ENCODE measurements at regions not wholly inside any gene's neighbourhood (a gene's known extent, or its start where the extent isn't known, plus 50 kb on each side); places are given as distances from the start of the nearest gene placed in this dataset.

DNA sequence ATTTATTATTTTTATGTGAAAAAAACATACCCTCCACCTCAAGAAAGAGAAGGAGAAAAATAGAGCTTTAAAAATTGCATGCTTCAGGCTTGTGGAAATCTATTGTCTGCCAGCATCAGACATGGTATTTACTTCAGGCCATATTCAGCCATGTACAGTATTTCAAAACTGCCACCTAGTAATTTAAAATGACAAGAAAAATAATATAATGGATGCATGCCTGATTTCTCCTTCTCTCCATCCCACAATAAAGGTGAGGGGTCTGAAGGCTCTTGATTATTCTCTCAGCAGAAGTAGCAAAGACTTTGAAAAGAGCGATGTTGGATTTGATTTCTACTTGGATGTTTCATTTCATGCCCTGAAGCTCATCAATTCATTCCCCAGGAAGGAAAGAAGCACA lies 250.7 kb downstream of the TBC1D4 start:
- DNase-seq, result no peak

DNA sequence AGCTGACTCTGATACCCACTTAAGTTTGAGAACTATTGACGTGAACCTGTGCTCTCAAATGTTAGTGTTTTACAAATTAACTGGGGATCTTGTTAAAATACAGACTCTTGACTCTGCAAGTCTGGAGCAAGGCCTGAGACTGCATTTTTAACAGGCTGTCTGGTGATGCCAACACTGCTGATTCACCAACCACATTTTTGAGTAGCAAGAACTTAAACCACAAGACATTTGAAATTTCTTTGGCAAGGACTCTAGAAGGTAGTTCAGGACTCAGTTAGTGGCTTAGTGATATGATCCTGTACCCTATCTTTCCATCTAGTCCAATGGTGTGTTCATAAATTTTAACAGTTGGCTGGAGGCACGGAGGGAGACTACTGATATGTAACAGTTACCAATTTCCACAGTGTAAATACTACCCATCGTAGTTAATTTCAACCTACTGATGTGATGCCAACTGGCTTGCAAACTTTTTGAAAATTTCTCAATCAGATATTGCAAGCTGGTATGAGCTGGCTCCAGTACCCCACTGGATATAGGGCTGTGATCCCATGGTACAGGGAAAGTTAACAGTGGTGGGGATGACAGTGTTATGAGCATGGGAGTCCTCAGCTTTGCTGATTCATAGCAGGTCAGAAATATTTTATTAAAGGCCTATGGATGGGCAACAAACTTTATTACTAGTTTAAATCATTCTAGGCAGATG lies 255.1 kb downstream of the TBC1D4 start:
- no peak for DNase-seq

DNA sequence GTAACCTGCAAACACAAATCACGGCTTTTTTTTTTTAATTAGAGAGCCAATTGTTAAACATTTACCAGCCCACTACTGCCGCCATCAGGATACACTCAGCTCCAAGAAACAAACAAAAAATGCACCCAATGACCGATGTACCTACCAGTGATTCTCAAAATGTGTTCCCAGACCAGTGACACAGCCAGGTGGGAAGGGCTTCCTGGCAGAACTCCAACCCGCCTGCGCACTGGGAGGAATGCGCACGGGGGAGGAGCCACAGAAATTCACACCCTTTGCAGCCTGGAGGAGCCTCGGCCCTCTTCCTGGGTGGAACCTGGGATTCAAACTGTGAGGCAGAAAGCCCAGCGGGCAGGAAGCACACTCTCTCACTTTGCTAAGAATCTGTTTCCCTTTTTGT lies 255.9 kb downstream of the TBC1D4 start:
- DNase-seq, result no peak

DNA sequence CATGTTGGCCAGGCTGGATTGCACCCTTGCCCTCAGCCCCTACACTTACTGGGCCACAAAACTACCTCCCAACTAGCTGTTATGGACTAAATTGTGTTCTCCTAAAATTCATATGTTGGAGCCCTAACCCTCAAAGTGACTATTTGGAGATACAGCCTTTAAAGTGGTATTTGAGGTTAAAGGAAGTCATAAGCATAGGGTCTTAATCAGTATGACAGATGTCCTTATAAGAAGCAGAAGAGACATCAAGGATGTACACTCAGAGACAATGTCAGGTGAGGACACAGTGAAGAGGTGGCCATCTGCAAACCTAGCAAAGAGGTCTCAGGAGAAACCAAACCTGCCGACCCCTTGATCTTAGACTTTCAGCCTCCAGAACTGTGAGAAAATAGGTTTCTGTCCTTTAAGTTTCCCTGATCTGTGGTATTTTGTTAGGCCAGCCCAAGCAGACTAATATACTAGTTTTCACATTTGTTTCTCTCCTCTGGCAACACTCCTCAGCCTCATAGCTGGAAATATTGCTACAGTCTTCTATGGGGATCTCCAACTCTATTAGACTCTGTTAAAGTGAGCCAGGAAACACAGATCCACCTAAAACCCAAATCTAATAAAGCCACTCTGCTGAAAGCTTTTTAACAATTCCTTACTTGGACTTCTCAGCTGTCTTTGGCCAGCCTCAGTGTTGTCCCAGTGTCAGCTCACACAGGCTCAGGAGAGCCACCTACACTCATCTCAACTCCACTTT lies 256.5 kb downstream of the TBC1D4 start:
- no peak for DNase-seq

DNA sequence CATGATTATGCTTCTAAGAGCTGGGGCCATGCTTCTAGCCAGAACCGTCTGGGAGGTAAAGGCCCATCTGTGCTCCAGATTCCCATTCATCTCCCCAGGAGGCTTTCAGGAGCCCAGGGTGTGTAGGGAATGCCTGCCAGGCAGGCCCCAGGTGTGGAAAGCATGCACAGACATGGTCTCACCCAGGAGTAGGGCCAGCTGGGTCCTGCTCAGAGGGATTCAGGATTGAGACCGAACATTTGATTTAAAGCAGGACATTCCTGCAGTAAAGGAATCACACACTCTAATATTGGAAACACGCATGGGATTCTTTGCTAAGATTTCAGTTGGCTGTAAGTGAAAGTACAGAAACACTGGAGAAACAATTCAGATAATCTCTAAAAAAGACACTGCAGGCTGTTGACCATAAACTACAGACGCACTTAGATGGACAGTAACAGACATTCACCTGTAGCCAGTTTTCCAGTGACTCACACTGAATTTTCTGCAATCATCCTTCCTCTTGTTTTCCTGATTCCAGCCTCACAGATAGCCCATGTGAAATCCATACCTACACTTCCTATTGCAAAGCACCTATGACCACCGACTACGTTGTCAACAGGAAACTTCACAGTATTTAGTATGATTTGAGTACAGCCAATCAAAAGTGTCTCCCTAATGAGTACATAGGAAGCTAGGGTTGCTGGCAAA lies 257.8 kb downstream of the TBC1D4 start:
- DNase-seq, result no peak

DNA sequence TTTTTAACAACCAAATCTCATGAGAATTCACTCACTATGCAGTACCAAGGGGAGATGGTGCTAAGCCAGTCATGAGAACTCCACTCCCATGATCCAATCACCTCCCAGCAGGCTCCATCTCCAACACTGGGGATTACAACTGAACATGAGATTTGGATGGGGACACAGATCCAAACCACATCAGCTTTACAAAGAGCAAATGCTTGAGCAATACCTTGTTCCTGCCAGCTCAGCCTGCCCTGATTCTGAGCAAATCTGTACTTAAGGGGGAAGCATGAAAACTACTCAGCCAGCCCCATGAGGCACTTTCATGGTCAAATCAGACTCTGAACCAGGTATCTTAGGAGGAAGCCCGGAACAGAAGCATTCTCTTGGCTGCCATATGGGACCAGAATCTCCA lies 259.9 kb downstream of the TBC1D4 start:
- no peak for DNase-seq

DNA sequence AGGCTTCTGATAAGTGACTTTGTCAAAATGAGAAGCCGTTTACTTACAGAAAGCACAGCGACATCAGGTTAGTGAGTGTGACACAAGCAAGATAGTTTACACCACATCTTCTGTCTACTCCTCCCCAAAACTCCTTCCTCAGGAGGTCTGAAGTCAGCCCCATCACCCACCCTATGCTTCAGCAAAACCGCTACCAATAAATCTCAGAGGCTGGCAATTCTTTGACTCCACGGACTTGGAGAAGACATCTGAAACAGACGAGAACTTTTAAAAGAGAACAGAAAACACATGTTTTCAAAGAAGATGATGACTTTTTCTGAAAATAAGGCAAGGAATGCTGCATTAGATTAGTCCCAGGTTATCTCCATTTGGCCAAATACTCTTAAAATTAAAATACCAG lies 261.1 kb downstream of the TBC1D4 start:
- DNase-seq, result no peak

DNA sequence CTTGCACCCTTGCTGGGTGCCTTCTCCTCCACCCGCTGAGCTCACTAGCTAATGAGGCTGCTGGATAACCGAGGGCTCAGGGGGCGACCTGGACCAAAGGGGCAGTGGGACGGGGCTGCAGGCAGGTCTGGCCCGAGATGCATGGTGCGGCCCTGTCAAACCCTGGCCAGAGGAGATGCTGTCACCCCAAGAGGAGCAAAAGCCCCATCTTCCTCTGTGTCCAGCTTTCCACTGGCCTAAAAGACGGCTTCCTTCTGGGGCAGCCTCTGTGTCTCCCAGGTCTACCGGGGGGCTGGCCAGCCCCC lies 261.8 kb downstream of the TBC1D4 start:
- no peak for DNase-seq

DNA sequence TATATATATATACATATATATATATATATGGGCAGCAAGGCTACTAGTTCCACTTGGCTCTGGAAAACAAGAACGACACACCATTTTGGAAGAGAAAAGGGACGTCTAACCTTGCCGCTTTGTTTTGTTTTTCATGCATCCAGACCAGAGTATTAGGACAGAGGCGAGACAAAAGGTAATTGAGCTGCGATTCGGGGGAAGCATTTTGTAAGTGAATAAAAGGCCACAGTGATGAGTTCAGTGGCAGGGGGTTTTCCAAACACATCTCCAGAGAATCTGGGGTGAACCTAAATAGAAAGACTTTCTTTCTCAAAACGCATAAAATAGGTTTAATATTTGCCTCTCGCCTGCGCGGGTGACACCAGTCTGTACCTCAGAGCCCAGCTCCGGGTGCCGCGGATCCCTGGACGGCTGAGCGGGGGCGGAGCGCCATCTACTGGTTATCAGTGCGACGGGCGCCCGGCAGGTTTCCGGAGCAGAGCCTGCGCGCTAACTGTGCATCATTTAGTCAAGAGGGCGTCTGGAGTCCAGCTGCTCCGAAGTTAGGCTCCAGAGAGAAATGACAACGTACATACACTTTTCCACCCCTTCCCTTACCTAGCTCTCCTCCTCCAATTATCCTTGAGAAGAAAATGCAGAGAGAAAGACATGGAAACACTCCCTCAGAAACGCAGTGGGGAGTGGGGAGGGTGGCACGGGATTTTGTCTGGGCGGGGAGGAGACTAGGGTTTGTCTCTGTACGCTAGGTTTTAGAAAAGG lies 262.3 kb downstream of the TBC1D4 start:
- peak; percentile 74 for DNase-seq

DNA sequence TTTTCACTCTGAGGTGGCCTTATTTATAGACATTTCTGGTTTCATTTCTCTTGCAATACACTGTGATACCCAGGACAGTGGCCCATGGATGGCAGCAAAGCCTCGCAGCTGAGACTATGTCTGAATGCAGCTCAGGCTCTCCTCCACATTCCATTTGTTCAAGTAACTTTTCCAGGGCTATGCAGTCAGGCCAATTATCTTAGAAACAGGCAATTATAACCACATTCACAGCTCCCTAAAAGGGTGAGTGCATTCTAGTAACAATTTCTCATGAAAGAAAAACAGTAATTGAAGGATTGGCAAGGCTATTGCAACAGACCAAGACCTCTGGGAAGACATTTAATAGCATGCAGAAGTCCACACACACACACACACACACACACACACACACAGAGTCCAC lies 264.0 kb downstream of the TBC1D4 start:
- no peak for DNase-seq

DNA sequence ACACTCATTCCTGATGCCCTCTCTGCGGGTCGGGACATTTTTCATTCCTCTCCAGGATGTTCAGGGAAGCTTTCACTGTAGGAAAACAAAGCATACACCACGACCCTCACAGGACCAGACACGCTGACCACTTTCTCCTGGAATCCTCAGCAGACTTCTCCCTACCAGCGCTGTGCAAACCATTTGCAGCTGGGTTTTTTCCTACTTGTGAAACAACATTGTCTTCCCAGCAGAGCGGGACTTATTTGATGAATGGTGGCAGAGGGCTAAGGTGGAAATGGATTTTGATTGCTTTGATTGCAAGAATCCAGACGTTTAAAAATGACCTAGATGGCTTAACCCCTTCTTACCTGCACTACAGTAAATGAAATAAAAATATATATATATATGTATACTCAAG lies 265.9 kb downstream of the TBC1D4 start:
- DNase-seq, result no peak

DNA sequence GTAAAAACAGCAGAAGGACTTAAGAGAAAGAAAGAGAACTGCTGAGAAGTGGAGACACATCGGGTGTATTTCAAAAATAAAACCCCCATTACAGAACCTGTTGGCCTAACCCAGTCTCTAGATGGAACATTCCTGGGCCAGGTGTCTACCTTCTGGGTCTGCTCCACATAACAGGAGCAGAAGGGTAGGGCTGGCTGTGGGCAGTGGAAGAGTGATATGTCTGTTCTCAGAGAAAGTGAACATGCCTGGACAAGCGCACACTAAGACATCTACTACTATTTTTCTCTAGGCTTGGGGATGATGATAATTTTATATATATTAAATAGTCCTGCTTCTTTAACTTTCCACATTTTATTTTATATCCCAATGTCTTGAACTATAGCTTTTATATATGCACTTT lies 267.1 kb downstream of the TBC1D4 start:
- no peak for DNase-seq

DNA sequence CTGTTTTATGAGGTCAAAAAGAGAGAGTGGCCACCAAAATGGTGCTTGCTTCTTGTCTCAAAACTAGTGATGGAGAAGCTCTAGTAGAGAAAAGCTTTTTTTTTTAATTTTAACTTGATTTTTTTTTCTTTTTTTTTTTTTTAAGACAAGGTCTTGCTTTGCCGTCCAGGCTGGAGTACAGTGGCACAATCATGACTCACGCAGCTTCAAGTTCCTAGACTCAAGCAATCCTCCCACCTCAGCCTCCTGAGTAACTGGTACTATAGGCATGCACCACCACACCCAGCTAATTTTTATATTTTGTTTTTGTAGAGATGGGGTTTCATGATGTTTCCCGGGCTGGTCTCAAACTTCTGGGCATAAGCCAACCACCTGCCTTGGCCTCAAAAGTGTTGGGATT lies 279.0 kb downstream of the TBC1D4 start:
- no peak for DNase-seq

DNA sequence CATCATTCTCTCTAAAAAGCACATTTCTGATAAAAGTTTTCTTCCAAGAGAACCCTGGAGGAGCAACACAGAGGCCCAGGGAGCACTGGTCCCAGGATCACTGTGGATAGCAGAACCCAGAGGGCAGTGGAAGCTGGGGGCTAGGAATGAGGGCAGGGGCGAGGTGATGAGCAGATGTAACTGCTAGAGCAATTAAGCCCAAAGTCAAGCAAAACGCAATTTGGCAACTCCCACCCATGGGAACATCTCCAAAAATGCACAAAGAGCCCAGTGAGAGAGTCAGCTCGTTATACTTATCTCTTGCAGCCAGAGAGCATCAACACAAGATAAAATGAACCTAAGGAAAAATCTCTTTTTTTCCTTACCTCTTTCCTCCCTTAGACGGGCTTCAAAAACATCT lies 284.2 kb downstream of the TBC1D4 start:
- DNase-seq, result no peak

DNA sequence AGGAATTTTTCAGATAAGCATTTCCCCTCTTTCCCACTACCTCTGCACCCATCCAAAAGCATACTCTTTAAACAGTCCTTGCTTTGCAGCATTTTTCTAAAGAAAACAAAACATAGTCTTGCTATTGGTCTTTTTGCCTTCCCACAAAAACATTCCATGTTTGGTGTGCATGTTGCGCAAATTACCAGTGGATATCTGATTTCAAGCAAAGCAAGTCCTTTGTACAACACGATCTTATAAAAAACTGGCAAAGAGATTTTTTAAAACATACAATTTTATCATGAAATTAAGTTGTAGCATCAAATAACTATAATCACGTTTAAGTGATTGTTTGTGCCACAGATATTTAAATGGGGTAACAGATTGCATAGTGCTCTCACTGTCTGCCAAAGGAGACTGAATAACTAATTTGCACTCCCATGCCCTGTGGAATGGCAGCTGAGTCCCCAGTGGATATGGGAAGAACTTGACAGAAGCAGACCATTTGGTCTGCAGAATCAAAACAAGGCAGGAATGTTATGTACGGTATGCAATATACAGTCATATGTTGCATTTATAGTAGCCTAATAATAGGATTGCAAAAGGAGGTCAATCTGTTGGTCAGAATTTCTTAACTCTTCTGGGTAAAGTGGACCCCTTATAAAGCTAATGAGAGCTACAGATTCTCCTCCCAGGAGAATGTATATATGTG lies 285.7 kb downstream of the TBC1D4 start:
- no peak for DNase-seq

DNA sequence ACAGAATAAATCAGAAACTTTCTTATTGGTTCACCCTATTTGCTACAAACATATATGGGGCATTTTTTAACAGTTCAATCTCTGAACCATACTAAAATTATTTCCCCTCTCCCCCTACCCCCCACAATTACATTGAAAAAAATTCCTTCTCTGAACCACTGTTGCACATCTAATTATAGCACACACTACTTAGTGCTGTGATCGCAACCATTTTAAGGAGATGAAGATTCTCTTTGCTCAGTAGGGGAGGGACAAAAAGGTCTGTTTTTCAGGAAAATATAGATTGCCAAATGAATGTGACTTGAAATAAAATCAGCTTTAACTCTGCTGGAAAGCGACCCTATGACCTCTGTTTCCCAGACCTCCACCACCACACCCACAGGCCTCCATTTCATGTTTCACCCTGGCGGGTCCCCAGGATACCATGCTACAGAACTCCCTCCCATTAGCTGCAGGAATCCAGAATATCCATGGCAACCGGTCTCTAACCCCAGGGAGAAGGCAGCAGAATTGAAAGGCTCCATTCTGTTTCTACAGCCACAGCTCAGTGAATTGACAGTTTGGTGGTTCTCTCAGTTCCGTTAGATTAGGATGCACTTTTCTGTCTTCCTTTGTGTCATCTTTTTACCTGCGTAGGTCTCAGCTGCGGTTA lies 286.3 kb downstream of the TBC1D4 start:
- no peak for DNase-seq

DNA sequence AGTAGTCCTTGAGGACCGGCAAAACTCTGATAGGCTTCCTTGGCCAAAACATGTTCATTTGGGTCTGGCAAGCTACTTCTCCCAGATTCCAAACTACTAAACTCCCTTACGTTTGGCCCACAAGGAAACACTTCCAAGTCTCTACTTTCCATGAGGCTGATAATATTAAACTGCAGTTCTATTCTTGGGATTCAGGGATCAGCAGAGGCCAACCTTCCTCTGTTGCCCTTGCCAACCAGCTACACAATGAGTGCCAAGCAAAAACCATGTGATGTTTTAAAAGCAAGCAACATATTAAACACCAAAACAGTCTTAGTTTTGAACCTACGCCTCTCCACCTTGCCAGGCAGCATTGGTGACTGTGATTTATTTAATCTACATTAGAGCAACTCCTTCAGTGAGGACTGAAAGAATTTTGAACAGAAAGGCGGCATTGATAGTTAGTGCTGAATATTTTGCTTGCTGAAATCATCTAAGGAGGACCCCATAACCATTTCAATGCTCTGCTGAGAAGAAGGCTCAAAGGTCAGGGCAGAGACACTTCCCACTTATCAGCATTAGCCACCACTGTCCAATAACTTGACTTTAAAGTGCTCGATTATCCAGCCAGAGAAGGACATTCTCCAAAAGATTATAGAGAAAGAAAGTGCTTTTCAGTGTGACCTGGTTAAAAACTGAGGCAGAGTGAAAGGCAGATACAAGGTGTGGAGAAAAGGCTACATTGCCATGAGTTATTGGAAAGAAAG lies 287.1 kb downstream of the TBC1D4 start:
- DNase-seq, result no peak

DNA sequence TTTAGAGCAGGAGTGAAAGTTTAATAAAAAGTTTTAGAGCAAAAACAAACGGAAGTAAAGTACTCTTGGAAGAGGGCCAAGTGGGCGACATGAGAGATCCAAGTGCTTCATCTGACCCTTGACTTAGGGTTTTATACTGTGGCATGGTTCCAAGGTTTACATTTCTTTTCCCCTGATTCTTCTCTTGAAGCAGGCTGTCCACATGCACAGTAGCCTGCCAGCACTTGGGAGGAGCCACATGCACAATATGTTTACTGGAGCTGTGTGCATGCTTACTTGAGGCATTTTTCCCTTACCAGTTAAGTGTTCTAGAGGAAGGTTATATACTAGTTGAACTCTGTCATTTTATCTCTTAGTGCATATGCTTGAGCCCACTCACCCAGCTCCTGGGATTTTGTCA lies 295.6 kb downstream of the TBC1D4 start:
- DNase-seq, result no peak

DNA sequence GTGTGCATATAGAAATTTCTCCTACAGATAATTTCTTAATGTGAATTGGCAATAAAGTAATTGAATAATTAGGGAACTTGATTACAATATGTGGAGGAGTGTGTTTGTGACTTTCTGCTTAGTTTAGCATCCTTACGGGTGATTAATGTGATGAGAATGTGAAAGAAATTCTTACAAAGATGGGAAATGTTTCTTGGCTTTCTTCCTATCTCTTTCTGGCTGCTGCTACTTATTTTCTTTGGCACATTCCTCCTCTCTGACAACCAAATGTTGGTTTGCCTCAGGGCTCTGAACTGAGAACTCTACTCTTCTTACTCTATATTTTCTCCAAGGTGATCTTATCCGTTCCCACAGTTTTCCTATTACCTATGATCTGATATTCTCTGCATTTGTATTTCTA lies 300.1 kb downstream of the TBC1D4 start:
- no peak for DNase-seq

DNA sequence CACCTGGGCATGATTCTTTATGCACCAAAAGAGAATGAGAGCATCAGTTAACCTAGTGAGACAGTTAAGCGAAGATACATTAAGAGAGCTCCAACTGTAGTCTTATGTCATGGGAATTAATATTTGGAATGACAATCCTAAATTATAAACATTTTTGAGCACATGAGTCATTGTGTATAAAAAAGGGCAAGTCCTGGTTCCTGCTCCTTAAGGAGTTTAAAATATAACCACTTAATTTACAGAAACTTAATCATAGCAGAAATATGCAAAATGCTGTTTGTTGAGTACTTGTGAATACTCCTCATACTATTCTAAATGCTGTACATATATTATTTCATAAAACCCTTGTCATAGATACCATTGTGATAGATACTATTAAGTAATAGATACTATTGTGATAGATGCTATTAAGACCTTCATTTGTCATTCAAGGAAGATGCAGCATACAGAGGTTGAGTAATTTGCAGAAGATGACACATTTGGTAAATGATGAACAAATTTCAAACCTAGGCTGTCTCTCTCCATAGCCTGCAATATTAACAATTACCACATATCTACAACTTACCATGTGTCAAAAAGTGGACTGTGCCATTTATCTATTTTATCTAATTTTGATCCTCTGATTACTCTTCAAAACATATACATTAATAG lies 301.0 kb downstream of the TBC1D4 start:
- no peak for DNase-seq

DNA sequence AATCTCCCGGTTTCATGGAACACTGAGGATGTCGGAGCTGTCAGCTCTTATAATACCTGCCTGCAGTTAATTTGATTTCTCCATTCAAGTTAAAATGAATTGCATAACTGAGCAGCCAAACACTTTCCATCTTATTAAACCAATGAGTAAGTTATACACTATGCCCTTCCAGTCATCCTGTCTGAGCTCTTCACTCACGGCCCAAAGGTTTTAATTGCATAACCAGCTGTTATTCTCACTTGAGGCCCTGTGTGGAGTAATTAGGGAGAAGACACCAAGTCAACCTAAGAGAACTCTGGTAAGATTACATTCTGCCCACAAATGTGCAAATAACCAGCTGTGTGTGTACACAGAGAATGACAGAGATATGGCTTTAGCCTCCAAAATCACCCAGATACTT lies 303.5 kb downstream of the TBC1D4 start:
- no peak for DNase-seq

Measured in COR-L47 (cell line).